ENCODE measurements at regions not wholly inside any gene's neighbourhood (a gene's known extent, or its start where the extent isn't known, plus 50 kb on each side); places are given as distances from the start of the nearest gene placed in this dataset.

GRCh38 chr18:68564961-68565360, 149.9 kb downstream of the TMX3 start:
- ChIA-PET CTCF (interaction anchor here (1.2 kb wide), 1 partner anchor 40 kb away, joined by 3 read pairs; no protein-coding TSS in a partner anchor), POLR2A (no interaction called here)
- TF ChIP-seq CTCF (IDR thresholded peaks at IDR 0.05; ENCODE audit: control extremely low read depth, extremely low read depth, low read depth, missing control alignments) = no peak
- no peak for DNase-seq (ENCODE audit: extremely low spot score)

- ChIA-PET POLR2A (no interaction called here), CTCF (interaction anchor here (1.2 kb wide), 1 partner anchor 41 kb away, joined by 3 read pairs; no protein-coding TSS in a partner anchor)
- no peak for TF ChIP-seq CTCF (IDR thresholded peaks at IDR 0.05; ENCODE audit: control extremely low read depth, extremely low read depth, low read depth, missing control alignments)
- no peak for DNase-seq (ENCODE audit: extremely low spot score)
Observed at GRCh38 chr18:68564351-68564750, 150.6 kb downstream of the TMX3 start.

DNA sequence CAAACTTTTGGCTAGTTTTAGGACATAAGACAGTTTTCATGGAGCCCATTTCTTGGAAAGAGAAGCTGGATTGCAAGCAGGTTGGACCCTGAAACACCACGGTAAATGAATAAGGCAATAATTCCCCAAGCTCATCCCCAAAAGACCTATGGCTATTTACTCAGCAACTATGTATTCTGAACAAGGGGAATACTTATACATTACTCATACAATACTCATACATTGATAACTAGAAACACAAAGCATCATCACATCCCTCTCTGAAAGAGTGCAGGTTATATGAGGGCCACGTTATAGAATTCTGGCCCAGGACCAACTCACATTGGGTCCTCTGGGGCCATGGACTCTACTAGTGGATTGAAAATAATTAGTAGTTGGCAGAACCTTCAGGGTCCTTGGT, 154.8 kb downstream of the TMX3 start:
- TF ChIP-seq CTCF (IDR thresholded peaks at IDR 0.05; ENCODE audit: control extremely low read depth, extremely low read depth, low read depth, missing control alignments) = no peak
- ChIA-PET POLR2A (no interaction called here), CTCF (interaction anchor here (1.4 kb wide), 1 partner anchor 14 kb away, joined by 5 read pairs; no protein-coding TSS in a partner anchor)
- DNase-seq (ENCODE audit: extremely low spot score) = no peak

DNA sequence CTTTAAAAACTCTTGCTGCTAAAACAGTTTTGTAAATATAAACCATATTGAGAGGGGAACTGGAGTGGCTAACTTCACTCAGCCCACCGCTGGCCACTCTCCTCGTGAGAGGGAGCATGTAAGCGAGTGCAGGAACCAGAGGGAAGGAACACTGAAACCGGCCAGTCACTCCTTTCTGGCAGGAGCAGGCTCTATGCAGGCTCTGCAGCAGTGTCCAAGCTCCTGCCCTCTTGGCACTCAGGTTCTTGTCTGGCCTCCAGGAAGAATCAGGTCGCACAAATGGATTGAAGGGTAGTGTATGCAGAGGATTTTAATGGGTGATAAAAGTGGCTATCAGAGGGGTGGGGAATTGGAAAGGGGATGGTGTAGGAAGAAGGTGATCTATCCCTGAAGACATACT, 157.7 kb downstream of the TMX3 start:
- CTCF ChIA-PET = no interaction called here

DNA sequence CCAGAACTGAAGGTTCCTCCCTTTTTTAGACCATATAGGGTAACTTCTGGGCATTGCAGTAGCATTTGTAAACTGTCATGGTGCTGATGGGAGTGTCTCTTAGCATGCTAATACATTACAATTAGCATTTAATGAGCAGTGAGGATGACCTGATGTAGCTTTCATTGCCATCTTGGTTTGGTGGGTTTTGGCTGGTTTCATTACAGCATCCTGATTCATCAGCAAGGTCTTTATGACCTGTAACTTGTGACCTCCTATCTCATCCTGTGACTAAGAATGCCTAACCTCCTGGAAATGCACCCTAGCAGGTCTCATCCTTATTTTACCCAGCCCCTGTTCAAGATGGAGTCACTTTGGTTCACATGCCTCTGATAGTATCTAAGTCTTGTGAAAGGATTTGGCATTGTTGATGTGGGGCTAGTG, 159.0 kb downstream of the TMX3 start:
- POLR2A ChIA-PET = no interaction called here
- no peak for DNase-seq (ENCODE audit: extremely low spot score)
- no peak for TF ChIP-seq CTCF (IDR thresholded peaks at IDR 0.05; ENCODE audit: control extremely low read depth, extremely low read depth, low read depth, missing control alignments)
- CTCF ChIA-PET = no interaction called here

More for the DNA sequence above, 157.7 kb downstream of the TMX3 start:
- DNase-seq (ENCODE audit: extremely low spot score) = no peak
- POLR2A ChIA-PET = no interaction called here
- TF ChIP-seq CTCF (IDR thresholded peaks at IDR 0.05; ENCODE audit: control extremely low read depth, extremely low read depth, low read depth, missing control alignments) = no peak

DNA sequence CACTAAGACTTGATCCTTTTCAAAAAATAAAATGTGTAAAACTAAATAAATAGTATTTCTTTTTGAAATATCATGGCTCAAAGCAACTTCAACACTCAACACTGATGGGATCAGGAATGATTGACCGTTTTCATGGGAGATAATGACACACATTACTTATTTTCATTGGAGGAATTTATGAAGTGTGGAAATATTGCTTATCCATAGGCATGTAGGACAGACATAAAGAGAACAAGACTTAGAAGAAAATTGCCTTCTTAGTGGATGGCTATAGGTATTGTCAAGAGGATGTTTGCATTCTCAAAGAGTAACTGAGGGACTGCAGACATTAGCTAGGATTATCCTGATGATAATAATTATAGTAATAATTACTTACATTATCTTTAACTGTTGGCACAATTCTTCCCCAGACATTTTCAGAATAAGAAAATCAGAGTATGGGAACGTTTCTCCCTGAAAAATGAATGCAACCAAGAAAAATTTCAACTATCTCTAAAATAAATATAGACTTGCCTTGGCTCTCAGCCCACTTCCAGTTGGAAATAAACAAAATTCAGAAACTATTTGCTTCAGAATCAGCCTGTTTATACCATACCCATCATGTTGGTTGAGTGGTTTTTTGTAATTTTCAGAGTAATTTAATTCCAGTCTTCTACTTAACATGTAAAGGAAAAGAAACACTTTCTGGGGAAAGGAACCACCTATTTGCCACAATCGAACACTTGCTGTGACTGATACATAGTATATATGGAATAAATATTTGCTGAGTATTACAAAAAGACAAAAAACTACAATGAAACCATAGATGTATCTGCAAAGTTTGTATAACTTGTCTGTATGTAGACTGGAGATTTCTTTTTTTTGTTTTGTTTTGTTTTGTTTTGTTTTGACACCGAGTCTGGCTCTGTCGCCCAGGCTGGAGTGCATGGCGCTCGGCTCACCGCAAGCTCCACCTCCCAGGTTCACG, 165.7 kb downstream of the TMX3 start:
- no peak for TF ChIP-seq CTCF (IDR thresholded peaks at IDR 0.05; ENCODE audit: control extremely low read depth, extremely low read depth, low read depth, missing control alignments)
- ChIA-PET CTCF (interaction anchor here (1.4 kb wide), 1 partner anchor 10 kb away, joined by 3 read pairs; no protein-coding TSS in a partner anchor), POLR2A (no interaction called here)
- no peak for DNase-seq (ENCODE audit: extremely low spot score)
